Activated CD4-positive, alpha-beta T cell treated with anti-CD3 and anti-CD28 coated beads, Interleukin-2, Interleukin-4, amounts not matched to agents 100 ng/mL and 50 ng/mL, durations not matched to agents 16 hours and 8 hours (primary cell): ENCODE measurements at regions not wholly inside any gene's neighbourhood (a gene's known extent, or its start where the extent isn't known, plus 50 kb on each side); places are given as distances from the start of the nearest gene placed in this dataset.
"Not testable (repeated sequence)": the region's sequence is repeated elsewhere in the genome, so short reads cannot be mapped to it uniquely, and the experiment has no call there.

Experiments
- DNase-seq: peaks from one replicate; pipeline ENCODE4 v3.0.0-alpha.2; 2020; ENCODE audit warnings: low spot score

- DNase-seq = no peak
Observed at GRCh38 chr7:69012149-69012548, 586.1 kb upstream of the AUTS2 start.

- no peak for DNase-seq
Observed at GRCh38 chr7:69017208-69017607, 581.1 kb upstream of the AUTS2 start.

- DNase-seq = no peak
Observed at GRCh38 chr7:69018200-69018599, 580.1 kb upstream of the AUTS2 start.

DNA sequence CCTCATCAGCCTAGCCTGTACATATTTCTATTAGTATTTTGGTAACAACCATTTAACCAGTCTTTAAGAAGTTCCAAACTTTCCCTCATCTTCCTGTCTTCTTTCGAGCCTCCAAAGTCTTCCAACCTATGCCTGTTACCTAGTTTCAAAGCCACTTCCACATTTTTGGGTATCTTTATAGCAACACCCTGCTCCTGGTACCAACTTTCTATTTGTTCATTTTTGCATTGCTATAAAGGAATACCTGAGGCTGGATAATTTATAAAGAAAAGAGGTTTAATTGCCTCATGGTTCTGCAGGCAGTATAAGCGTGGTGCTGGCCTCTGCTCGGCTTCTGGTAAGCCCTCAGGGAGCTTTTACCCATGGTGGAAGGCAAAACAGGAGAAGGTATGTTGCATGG lies 578.8 kb upstream of the AUTS2 start:
- no peak for DNase-seq

GRCh38 chr7:69020536-69020935 lies 577.7 kb upstream of the AUTS2 start:
- DNase-seq = no peak

DNA sequence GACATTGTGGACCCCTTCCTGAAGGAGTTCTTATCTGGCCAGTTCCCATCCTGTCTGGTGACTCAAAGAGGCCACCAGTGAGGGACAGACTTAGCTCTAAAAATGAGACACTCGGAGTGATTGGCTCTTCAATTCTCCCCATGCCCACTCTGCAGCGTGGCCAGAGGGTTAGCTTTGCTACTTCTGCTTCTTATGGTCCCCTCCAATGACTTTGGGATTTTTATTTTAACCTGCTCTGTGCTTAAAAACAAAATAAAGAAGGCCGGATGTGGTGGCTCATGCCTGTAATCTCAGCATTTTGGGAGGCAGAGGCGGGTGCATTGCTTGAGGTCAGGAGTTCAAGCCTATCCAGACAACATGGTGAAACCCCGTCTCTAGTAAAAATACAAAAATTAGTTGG lies 573.0 kb upstream of the AUTS2 start:
- no peak for DNase-seq

GRCh38 chr7:69032848-69033247 lies 565.4 kb upstream of the AUTS2 start:
- DNase-seq = no peak

DNA sequence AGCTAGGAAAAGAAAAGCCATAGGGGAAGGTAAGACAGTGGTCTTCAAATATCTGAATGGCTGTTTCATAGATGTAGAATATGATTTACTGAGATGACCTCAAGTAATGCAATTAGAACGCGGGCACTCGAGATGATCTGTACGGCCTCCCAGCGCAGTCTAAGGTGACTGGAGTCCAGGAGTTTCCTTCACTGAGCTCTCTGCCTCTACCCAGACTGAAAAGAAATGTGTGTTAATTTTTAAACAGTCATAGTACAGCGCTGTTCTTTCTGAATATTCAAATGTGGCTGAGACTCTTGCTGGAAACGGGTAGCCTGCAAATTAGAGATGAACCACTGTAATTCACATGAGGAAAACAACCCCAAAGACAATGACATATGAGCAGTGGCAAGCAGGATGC lies 562.4 kb upstream of the AUTS2 start:
- no peak for DNase-seq

DNA sequence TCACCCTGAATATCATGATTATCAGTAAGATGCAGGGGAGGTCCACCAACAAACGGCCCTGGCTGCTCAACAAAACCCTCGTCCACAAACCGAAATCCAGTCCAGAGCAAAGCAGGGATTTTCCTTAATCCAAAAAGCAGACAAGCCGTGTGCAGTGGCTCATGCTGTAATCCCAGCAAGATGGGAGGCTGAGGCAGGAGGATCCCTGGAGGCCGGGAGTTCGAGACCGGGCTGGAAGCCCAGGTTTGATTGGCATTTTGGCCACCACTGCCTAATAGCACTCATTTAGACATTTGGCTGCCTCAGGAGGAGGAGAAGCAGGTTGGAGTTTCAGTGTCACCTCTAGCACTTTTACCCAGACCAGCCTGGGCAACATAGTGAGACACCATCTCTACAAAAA lies 562.0 kb upstream of the AUTS2 start:
- no peak for DNase-seq

DNA sequence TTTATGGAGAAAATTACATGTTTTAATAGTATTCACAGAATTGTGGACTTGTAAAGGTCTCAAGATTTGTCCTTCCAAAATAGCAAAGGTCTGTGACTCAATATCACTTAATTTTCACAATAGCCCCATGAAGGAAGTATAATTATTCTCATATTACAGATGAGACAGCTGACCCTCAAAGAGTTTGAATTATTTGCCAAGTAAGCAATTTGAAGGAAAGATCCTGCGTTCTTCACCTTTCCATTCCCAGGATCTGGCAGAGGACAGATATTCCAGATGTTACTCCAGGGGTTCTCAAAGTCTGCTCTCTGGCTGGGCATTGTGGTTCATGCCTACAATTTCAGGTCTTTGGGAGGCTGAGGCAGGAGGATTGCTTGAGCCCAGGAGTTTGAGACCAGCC lies 559.4 kb upstream of the AUTS2 start:
- no peak for DNase-seq

DNA sequence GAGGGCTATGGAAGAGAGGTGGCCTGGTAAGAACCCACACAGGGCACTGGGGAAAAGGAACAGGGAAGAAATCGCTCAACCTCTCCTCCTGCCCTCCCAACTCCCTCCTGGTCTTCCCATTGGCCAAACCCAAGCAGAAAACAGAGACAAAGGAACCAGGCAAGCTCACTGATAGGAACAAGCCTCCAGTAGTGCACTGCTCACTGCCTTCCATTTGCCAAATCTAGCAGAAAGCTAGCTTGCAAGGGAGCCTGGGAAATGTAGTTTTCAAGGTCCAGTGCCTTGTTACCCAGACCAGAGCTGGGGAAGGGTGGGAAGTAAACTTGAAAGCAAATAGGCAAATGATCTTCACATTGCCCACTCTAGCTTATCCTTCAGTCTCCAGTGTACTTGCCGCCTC lies 556.1 kb upstream of the AUTS2 start:
- no peak for DNase-seq

- DNase-seq = no peak
Observed at GRCh38 chr7:69047151-69047754, 551.0 kb upstream of the AUTS2 start.

DNA sequence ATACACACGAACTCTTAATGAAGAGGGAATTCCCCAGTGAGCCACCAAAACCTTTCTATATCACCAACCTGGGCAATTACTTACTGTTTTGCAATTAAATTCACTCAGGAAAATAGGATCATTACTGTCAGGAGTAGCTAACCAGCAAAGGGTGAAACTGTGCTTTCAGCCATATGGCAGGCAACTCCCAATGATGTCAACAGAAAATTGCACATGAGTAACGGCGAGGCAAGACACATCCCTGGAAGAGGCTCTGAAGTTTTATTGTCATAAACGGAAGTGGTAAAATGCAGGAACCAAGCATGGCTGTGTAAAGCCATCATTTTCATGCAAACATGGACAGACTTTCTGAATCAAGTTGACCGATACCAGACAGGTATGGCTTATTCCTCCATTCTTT lies 548.9 kb upstream of the AUTS2 start:
- DNase-seq = no peak

- no peak for DNase-seq
Observed at GRCh38 chr7:69052447-69052846, 545.8 kb upstream of the AUTS2 start.

GRCh38 chr7:69060516-69060915 lies 537.8 kb upstream of the AUTS2 start:
- DNase-seq = no peak

- DNase-seq = no peak
Observed at GRCh38 chr7:69062020-69062765, 536.1 kb upstream of the AUTS2 start.

DNA sequence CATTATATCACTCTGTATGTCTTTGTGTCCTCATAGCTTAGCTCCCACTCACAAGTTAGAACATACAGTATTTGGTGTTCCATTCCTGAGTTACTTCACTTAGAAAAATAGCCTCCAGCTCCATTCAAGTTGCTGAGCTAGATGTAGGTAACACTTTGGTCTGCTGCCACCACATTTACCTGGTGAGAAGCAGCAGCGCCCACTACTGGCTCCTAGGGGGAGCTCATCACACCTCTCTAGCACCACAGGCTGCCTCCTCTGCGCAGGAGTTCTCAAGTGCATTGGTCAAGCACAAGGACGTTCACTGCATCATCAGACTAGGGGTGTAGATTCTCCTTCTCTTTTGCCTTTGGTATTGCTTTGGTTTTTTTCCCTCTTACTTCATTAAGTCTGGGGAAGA lies 530.9 kb upstream of the AUTS2 start:
- no peak for DNase-seq

- DNase-seq = no peak
Observed at GRCh38 chr7:69070476-69070875, 527.8 kb upstream of the AUTS2 start.

GRCh38 chr7:69076566-69076965 lies 521.7 kb upstream of the AUTS2 start:
- no peak for DNase-seq

- no peak for DNase-seq
Observed at GRCh38 chr7:69078997-69079769, 519.1 kb upstream of the AUTS2 start.

- DNase-seq = not testable (repeated sequence)
Observed at GRCh38 chr7:69087281-69087680, 511.0 kb upstream of the AUTS2 start.

DNA sequence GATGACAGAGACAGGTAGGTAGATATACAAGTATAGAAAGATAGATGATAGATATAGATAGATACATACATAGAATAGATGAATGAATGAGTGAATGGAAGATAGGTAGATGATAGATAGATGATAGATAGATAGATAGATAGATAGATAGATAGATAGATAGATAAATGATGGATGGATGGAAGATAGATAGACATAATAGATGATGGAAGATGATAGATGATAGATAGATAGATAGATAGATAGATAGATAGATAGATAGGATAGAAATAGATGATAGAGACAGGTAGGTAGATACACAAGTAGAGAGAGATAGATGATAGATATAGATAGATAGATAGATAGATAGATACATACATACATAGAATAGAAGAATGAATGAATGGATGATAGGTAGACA lies 510.1 kb upstream of the AUTS2 start:
- DNase-seq = no peak

- no peak for DNase-seq
Observed at GRCh38 chr7:69090936-69091335, 507.3 kb upstream of the AUTS2 start.
